Heart left ventricle (tissue), 16 donors: ENCODE measurements at regions not wholly inside any gene's neighbourhood (a gene's known extent, or its start where the extent isn't known, plus 50 kb on each side); places are given as distances from the start of the nearest gene placed in this dataset.

Experiments used
- ATAC-seq, 4 donors: fragments of 200-7000 bp; cut with Tn5 transposase; one replicate each; pipeline ENCODE4 v1.9.1; 2020 to 2022; ENCODE audit warnings: moderate library complexity in 4 of 4, mild to moderate bottlenecking in 3 of 4, moderate number of reproducible peaks in 1 of 4
- DNase-seq, 5 donors: peaks; one replicate each; pipeline ENCODE4 v3.0.0-alpha.2; 2020
- H3K27ac ChIP-seq, 12 donors: fragments of 200-600 bp; sonication (generic) in 4 of 12; one replicate each; pipeline versions ENCODE4 v1.5.0 to v1.8.0; 2016 to 2022; ENCODE audit warnings: mild to moderate bottlenecking in 2 of 12
- H3K27me3 ChIP-seq, 9 donors: fragments of 200-600 bp; sonication (generic) in 2 of 9; one replicate each; pipeline versions ENCODE4 v1.5.1 to v1.8.0; 2016 to 2022; ENCODE audit warnings: mild to moderate bottlenecking in 3 of 9
- H3K36me3 ChIP-seq, 9 donors: fragments of 200-600 bp; sonication (generic) in 2 of 9; one replicate each; pipeline versions ENCODE4 v1.5.0 to v1.8.0; 2018 to 2022; ENCODE audit warnings: mild to moderate bottlenecking in 2 of 9
- H3K4me1 ChIP-seq, 12 donors: fragments of 200-600 bp; sonication (generic) in 4 of 12; one replicate each; pipeline versions ENCODE4 v1.5.0 to v1.8.0; 2016 to 2022; ENCODE audit warnings: mild to moderate bottlenecking in 3 of 12
- H3K4me3 ChIP-seq, 12 donors: fragments of 200-600 bp; sonication (generic) in 4 of 12; one replicate each; pipeline versions ENCODE4 v1.5.0 to v1.8.0; 2017 to 2022; ENCODE audit warnings: mild to moderate bottlenecking in 9 of 12, moderate library complexity in 4 of 12
- H3K9me3 ChIP-seq, 12 donors: fragments of 200-600 bp; sonication (generic) in 4 of 12; one replicate each; pipeline versions ENCODE4 v1.5.0 to v1.8.0; 2016 to 2022; ENCODE audit warnings: mild to moderate bottlenecking in 1 of 12
- POLR2A ChIP-seq, 2 donors: fragments of 450-650 bp; IDR thresholded peaks; one replicate each; pipeline ENCODE4 v1.6.1; 2017; ENCODE audit warnings: antibody characterized with exemption in 2 of 2, mild to moderate bottlenecking in 2 of 2, moderate library complexity in 2 of 2
- WGBS, 4 donors: extraction: QIAGEN DNeasy Blood & Tissue Kit in 2 of 4; methylation state at CpG; one replicate each; pipeline versions ENCODE4 v1.1.5 to v1.1.7; 2013 to 2018; 5-methylcytosine and 5-hydroxymethylcytosine counted together
- intact Hi-C, 10 donors: fragments of 100-400 bp; cut with DNase I; formaldehyde crosslinking; loops; one replicate each; pipeline versions ENCODE4 v1.11.1 to v1.14.2; 2022
- TF ChIP-seq, protein P1 (sequence below), 12 donors: fragments of 200-600 bp; sonication (generic) in 4 of 12; IDR thresholded peaks; one replicate each; pipeline versions ENCODE4 v1.5.0 to v1.8.0; 2018 to 2022; ENCODE audit warnings: antibody characterized with exemption in 12 of 12, mild to moderate bottlenecking in 5 of 12
- donor health status: ischemic (EF 13 %, LVEDD 7.1; RV severe dilation, severe dysfunction).
- donor health status: healthy with polysubstance abuse.
- donor health status: DM: no; HTN: yes; CAD: no.
- donor health status: DM: no; HTN: no; CAD: no.
- donor health status: ischemic (EF 25% LVEDD 6.9; RV normal size, moderate dysfunction).
- donor health status: ischemic (EF 25% LVEDD 5.7; RV mildly dilated, moderate dysfunction).
- donor health status: healthy.
- donor health status: DM: yes; HTN: yes; CAD: no.
- donor health status: ischemic (EF 35%, LVEDD 5.7; RV mildly dilated, moderate dysfunction).
- donor health status: nonischemic (EF 11% LVEDD 7.7; RV severe dilation, severe dysfunction).
- donor health status: DM: yes; HTN: yes; CAD: no.
- donor health status: PGD.
- donor health status: ischemic (EF 29% LVEDD 5.4; RV normal size, mild dysfunction).
- donor health status: nonischemic (EF 23%, LVEDD 6.1; RV moderate dilation, normal function).

DNA sequence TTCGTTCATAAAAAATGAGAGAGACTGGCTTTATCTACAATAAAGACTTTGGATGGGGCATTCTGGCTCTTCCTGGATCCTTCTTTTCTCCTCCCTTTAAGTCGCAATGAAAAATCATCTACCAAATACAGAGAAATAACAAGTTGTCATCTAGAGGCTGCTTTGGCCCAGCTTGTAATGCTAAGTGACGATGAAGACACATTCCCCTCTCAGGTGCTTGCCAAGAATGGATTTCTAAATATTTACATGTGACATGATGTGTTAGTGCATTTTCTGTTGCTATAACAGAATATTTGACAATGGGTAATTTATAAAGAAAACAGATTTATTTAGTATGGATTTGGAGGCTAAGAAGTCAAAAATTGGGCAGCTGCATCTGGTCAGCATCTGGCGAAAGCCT is 308.6 kb upstream of the NPVF start:
- no peak for DNase-seq

DNA sequence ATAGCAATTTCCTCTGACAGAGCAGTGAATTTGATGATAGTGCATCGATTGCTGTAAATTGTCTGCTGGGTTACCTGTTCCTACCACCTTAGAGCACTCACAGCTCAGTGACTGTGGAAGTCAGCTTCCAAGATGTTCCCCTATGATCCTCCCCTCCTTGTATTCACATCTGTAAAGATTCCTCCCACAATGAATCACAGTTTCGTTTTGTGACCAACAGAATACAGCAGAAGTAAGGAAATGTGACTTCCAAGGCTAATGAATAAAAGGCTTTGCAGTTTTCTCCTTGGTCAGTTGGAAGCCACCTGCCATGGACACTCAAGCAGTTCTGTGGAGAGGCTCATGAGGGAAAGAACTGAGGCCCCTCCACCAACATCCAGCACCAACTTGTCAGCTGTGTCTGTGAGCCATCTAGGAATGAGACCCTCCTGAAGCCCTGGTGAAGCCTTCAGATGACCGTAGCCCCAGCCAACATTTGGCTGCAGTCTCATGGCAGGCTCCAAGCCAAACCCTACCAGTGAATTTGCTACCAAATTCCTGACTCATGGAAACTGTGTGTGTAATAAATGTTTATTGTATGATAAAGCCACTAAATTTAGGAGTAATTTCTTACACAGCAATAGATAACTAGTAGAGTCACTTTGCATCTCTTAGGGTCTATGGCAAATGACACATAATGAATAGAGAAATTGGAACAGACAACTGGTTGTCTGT is 309.5 kb upstream of the NPVF start:
- Histone ChIP-seq H3K27me3 (no peaks in the 10 kb centered on the region), H3K4me3 (no peak overlapping the region), H3K4me1 (no peaks in the 10 kb centered on the region), H3K9me3 (no peaks in the 10 kb centered on the region), H3K36me3 (no peaks in the 10 kb centered on the region), H3K27ac (no peak overlapping the region)
- TF ChIP-seq, protein P1, sequence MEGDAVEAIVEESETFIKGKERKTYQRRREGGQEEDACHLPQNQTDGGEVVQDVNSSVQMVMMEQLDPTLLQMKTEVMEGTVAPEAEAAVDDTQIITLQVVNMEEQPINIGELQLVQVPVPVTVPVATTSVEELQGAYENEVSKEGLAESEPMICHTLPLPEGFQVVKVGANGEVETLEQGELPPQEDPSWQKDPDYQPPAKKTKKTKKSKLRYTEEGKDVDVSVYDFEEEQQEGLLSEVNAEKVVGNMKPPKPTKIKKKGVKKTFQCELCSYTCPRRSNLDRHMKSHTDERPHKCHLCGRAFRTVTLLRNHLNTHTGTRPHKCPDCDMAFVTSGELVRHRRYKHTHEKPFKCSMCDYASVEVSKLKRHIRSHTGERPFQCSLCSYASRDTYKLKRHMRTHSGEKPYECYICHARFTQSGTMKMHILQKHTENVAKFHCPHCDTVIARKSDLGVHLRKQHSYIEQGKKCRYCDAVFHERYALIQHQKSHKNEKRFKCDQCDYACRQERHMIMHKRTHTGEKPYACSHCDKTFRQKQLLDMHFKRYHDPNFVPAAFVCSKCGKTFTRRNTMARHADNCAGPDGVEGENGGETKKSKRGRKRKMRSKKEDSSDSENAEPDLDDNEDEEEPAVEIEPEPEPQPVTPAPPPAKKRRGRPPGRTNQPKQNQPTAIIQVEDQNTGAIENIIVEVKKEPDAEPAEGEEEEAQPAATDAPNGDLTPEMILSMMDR (IDR thresholded peaks at IDR 0.05), result no peak
- no peak for TF ChIP-seq POLR2A (IDR thresholded peaks at IDR 0.05)
- 67 to 80% (median 74%) methylated on average over 3 of the region's 3 CpGs for WGBS, 4 donors
- no peak for ATAC-seq
- intact Hi-C loops, result no loop called here
- DNase-seq, result no peak

More for the DNA sequence above, 308.6 kb upstream of the NPVF start:
- TF ChIP-seq POLR2A (IDR thresholded peaks at IDR 0.05), result no peak
- TF ChIP-seq, protein P1 (IDR thresholded peaks at IDR 0.05), result no peak
- Histone ChIP-seq H3K27me3 (no peaks in the 10 kb centered on the region), H3K4me3 (no peak overlapping the region), H3K36me3 (no peaks in the 10 kb centered on the region), H3K9me3 (no peaks in the 10 kb centered on the region), H3K4me1 (no peaks in the 10 kb centered on the region), H3K27ac (no peak overlapping the region)
- WGBS, 4 donors, result 84 to 92% (median 86%) methylated on average over 4 of the region's 4 CpGs
- intact Hi-C loops, result no loop called here
- no peak for ATAC-seq

DNA sequence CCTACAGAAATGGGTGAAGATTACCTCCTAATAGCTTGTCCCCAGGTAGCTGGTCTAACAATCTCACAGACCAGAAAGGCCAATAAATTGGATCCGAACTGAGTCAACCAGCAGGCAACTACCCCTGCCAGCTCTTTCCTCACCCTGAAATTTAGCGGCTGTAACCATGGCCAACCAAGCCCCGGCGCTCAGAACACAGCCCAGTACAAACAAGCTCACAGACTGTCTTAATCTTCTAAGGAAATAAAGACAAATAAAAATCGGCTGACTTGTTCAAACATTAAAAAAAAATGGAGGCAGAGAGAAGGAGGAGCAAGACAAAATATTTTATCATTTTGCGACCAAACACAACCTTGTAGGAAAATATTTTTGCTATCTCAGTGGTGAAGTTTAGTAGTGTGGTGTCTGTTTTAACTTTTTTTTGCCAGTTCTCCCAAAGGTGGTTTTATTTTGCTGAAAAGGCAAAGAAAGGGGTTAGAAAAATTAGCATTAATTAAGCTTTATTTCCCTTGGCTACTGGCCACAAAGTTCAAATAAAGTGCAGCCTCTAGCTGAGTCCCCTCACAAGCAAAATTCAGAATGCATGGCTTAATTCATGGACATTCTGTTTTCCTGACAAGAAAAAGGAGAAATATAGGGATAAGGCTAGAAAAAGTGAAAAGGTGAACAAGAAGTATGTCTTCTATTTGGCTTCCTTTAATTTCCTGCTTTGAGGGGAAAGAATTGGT is 313.0 kb upstream of the NPVF start:
- Histone ChIP-seq H3K36me3 (no peaks in the 10 kb centered on the region), H3K4me1 (no peaks in the 10 kb centered on the region), H3K9me3 (no peaks in the 10 kb centered on the region), H3K4me3 (no peak overlapping the region), H3K27ac (no peak overlapping the region), H3K27me3 (peaks cover 0 to 7% (median 0%) of the 10 kb centered on the region in 9 donors)
- intact Hi-C loops, result no loop called here
- no peak for TF ChIP-seq POLR2A (IDR thresholded peaks at IDR 0.05)
- TF ChIP-seq, protein P1 (IDR thresholded peaks at IDR 0.05), result no peak
- DNase-seq (no peak), ATAC-seq (no peak)
- WGBS, 4 donors, result 74 to 85% (median 82%) methylated on average over 6 of the region's 6 CpGs

DNA sequence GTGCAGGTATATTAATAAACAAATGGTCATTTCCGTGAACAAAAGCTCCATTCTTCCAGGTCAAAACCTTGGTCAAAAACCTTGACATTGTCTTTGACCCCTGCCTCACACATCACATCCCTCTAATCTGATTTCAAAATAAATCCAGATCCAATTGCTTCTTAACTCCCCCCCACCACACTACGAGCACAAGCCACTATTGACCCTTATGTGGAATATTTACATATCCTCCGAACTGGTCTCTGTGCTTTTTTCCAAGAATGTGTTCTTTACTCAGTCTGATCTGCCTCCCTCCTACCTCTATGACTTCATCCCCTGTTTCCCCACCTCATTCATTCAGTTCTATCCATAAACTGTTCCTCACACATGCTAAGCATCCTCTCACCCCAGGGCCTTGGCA is 313.6 kb upstream of the NPVF start:
- no peak overlapping the region for H3K27ac ChIP-seq
- ATAC-seq (no peak), DNase-seq (no peak)
- WGBS, 4 donors, result 77 to 83% (median 78%) methylated on average over 3 of the region's 3 CpGs
- H3K4me3 ChIP-seq, result no peak overlapping the region
- H3K4me1 ChIP-seq, result no peaks in the 10 kb centered on the region
- TF ChIP-seq, protein P1 (IDR thresholded peaks at IDR 0.05), result no peak
- H3K27me3 ChIP-seq, result peaks cover 0 to 9% (median 0%) of the 10 kb centered on the region in 9 donors
- no peaks in the 10 kb centered on the region for H3K9me3 ChIP-seq
- no peaks in the 10 kb centered on the region for H3K36me3 ChIP-seq
- intact Hi-C loops, result no loop called here
